MCF 10A (cell line): ENCODE measurements at regions not wholly inside any gene's neighbourhood (a gene's known extent, or its start where the extent isn't known, plus 50 kb on each side); places are given as distances from the start of the nearest gene placed in this dataset.
A peak's percentile ranks its signal among the peaks of the same experiment; 100 is the strongest.

Source experiments
- BruUV-seq: library from RNA; stranded (reverse); fragments of 400-500 nt; replicated peaks from 2 replicates; lab custom pipeline; 2021; lab: Mats Ljungman, UMichigan
- CTCF ChIA-PET: fragments of 300-600 bp; sonication (Branson Sonifier 250); formaldehyde crosslinking; extraction: SDS; loops from one replicate; lab custom pipeline; 2021; ENCODE audit warnings: antibody characterized with exemption, inconsistent platforms; lab: Yijun Ruan, JAX
- POLR2A ChIA-PET: fragments of 300-600, 350-650 bp; sonication (Branson Sonifier 250); formaldehyde crosslinking; extraction: SDS; loops from one replicate; lab custom pipeline; 2020; ENCODE audit warnings: antibody characterized with exemption, inconsistent platforms; lab: Yijun Ruan, JAX
- DNase-seq: peaks from one replicate; pipeline ENCODE4 v3.0.0-alpha.2; 2018; ENCODE audit not compliant: unreplicated experiment
- H3K27ac Mint-ChIP-seq: one replicate; pipeline ENCODE4 v1.8.0; 2022; ENCODE audit warnings: mild to moderate bottlenecking, low read depth, mixed read lengths; ENCODE audit not compliant: unreplicated experiment
- H3K27me3 Mint-ChIP-seq: one replicate; pipeline ENCODE4 v1.8.0; 2022; ENCODE audit warnings: mixed read lengths; ENCODE audit not compliant: insufficient read depth, unreplicated experiment
- H3K36me3 Mint-ChIP-seq: one replicate; pipeline ENCODE4 v1.8.0; 2022; ENCODE audit warnings: mild to moderate bottlenecking, moderate library complexity, mixed read lengths; ENCODE audit not compliant: insufficient read depth, unreplicated experiment
- H3K4me1 Mint-ChIP-seq: one replicate; pipeline ENCODE4 v1.8.0; 2022; ENCODE audit warnings: mixed read lengths; ENCODE audit not compliant: insufficient read depth, unreplicated experiment
- H3K4me3 Mint-ChIP-seq: one replicate; pipeline ENCODE4 v1.8.0; 2022; ENCODE audit warnings: mild to moderate bottlenecking, moderate library complexity, mixed read lengths; ENCODE audit not compliant: unreplicated experiment
- H3K9me3 Mint-ChIP-seq: one replicate; pipeline ENCODE4 v1.8.0; 2022; ENCODE audit warnings: mixed read lengths; ENCODE audit not compliant: unreplicated experiment
- CTCF ChIP-seq: fragments of 200-600 bp; IDR thresholded peaks from one replicate; pipeline ENCODE4 v1.8.0; 2022; ENCODE audit warnings: antibody characterized with exemption, mild to moderate bottlenecking; ENCODE audit not compliant: unreplicated experiment
- intact Hi-C: fragments of 100-400 bp; cut with micrococcal nuclease; formaldehyde crosslinking; loops from 2 replicates; pipeline ENCODE4 v1.14.1; 2022

- ChIA-PET POLR2A (interaction anchor here (0.6 to 5.6 kb wide), 3 partner anchors 18 to 90 kb away, joined by 3 to 45 read pairs (median 4); no protein-coding TSS in a partner anchor), CTCF (interaction anchor here (0.7 to 1.8 kb wide), 3 partner anchors 18 to 79 kb away, joined by 3 to 5 read pairs (median 3); no protein-coding TSS in a partner anchor)
- H3K4me3 Mint-ChIP-seq = no peak overlapping the region
- H3K9me3 Mint-ChIP-seq = peaks cover 19% of the 10 kb centered on the region
- no TSS peak for BruUV-seq
- no peaks in the 10 kb centered on the region for H3K27me3 Mint-ChIP-seq
- no peak for DNase-seq
- intact Hi-C loops = no loop called here
- peaks cover 34% of the 10 kb centered on the region for H3K4me1 Mint-ChIP-seq
- no peaks in the 10 kb centered on the region for H3K36me3 Mint-ChIP-seq
- TF ChIP-seq CTCF = no peak
- no peak overlapping the region for H3K27ac Mint-ChIP-seq
Measured at GRCh38 chr20:58129721-58130151, 98.7 kb downstream of the ANKRD60 start.

- peaks cover 32% of the 10 kb centered on the region for H3K4me1 Mint-ChIP-seq
- no peak overlapping the region for H3K27ac Mint-ChIP-seq
- no peak for DNase-seq
- H3K27me3 Mint-ChIP-seq = no peaks in the 10 kb centered on the region
- POLR2A ChIA-PET = interaction anchor here (1.3 to 5.6 kb wide), 3 partner anchors 17 to 25 kb away, joined by 8 to 45 read pairs (median 14); no protein-coding TSS in a partner anchor
- no peak overlapping the region for H3K4me3 Mint-ChIP-seq
- CTCF ChIA-PET = interaction anchor here (0.6 to 1.8 kb wide), 3 partner anchors 17 to 1495 kb away, joined by 3 to 5 read pairs (median 3); no protein-coding TSS in a partner anchor
- TF ChIP-seq CTCF = no peak
- intact Hi-C loops = no loop called here
- H3K36me3 Mint-ChIP-seq = no peaks in the 10 kb centered on the region
- BruUV-seq = no TSS peak
- peaks cover 27% of the 10 kb centered on the region for H3K9me3 Mint-ChIP-seq
Measured at GRCh38 chr20:58128635-58129625, 99.5 kb downstream of the ANKRD60 start.

- Mint-ChIP-seq H3K4me3 (no peak overlapping the region), H3K4me1 (peaks cover 32% of the 10 kb centered on the region), H3K36me3 (no peaks in the 10 kb centered on the region), H3K27me3 (no peaks in the 10 kb centered on the region), H3K9me3 (peaks cover 31% of the 10 kb centered on the region), H3K27ac (peak overlapping the region; percentile 18)
- POLR2A ChIA-PET = interaction anchor here (1.0 to 1.6 kb wide), 5 partner anchors 9 to 62 kb away, joined by 5 to 14 read pairs (median 8); no protein-coding TSS in a partner anchor
- no peak for TF ChIP-seq CTCF
- CTCF ChIA-PET = interaction anchor here (0.5 to 1.8 kb wide), 8 partner anchors 9 to 1033 kb away, joined by 3 to 8 read pairs (median 3); no protein-coding TSS in a partner anchor
- intact Hi-C loops = loop anchor here (2.0 kb wide), 1 partner anchor 15 kb away; no protein-coding TSS in a partner anchor
- BruUV-seq = no TSS peak
- DNase-seq = peak; percentile 99
Measured at GRCh38 chr20:58127701-58128111, 100.7 kb downstream of the ANKRD60 start.
